Loucy (cell line): ENCODE measurements at regions not wholly inside any gene's neighbourhood (a gene's known extent, or its start where the extent isn't known, plus 50 kb on each side); places are given as distances from the start of the nearest gene placed in this dataset.

Source experiments
- H2AFZ ChIP-seq: fragments of 200-600 bp; sonication (generic); 2 replicates; pipeline ENCODE4 v1.6.0; 2016; ENCODE audit warnings: antibody characterized with exemption, mild to moderate bottlenecking, low read length, moderate library complexity
- H3F3A ChIP-seq: fragments of 200-600 bp; 2 replicates; pipeline ENCODE4 v1.6.0; 2016; ENCODE audit warnings: antibody characterized with exemption, low read depth, mild to moderate bottlenecking
- H3K27me3 ChIP-seq: fragments of 200-600 bp; sonication (generic); 2 replicates; pipeline ENCODE4 v1.6.1; 2014; ENCODE audit warnings: low read length, mild to moderate bottlenecking; ENCODE audit not compliant: insufficient read depth, poor library complexity, severe bottlenecking
- H3K36me3 ChIP-seq: fragments of 200-600 bp; sonication (generic); 2 replicates; pipeline ENCODE4 v1.6.1; 2016; ENCODE audit warnings: low read length; ENCODE audit not compliant: insufficient read depth
- H3K4me1 ChIP-seq: fragments of 200-600 bp; sonication (generic); 2 replicates; pipeline ENCODE4 v1.5.1; 2014; ENCODE audit warnings: low read length, mild to moderate bottlenecking; ENCODE audit not compliant: insufficient read depth, poor library complexity, severe bottlenecking
- H3K4me2 ChIP-seq: fragments of 200-600 bp; sonication (generic); 2 replicates; pipeline ENCODE4 v1.6.0; 2014; ENCODE audit warnings: antibody characterized with exemption, low read length, low read depth, mild to moderate bottlenecking; ENCODE audit not compliant: poor library complexity, severe bottlenecking
- H3K4me3 ChIP-seq: fragments of 200-600 bp; sonication (generic); 2 replicates; pipeline ENCODE4 v1.5.1; 2014; ENCODE audit warnings: low read length, mild to moderate bottlenecking, mixed read lengths; ENCODE audit not compliant: poor library complexity, severe bottlenecking
- H3K79me2 ChIP-seq: fragments of 200-600 bp; sonication (generic); 2 replicates; pipeline ENCODE4 v1.6.1; 2014; ENCODE audit warnings: low read length; ENCODE audit not compliant: insufficient read depth
- H3K9ac ChIP-seq: fragments of 200-600 bp; sonication (generic); 2 replicates; pipeline ENCODE4 v1.6.0; 2014; ENCODE audit warnings: mild to moderate bottlenecking, low read depth, low read length, moderate library complexity; ENCODE audit not compliant: poor library complexity, severe bottlenecking
- H3K9me2 ChIP-seq: fragments of 200-600 bp; sonication (generic); replicated peaks from 2 replicates; pipeline ENCODE4 v1.6.1; 2016; ENCODE audit warnings: low read depth, low read length, mixed read lengths
- H3K9me3 ChIP-seq: fragments of 200-600 bp; sonication (generic); 2 replicates; pipeline ENCODE4 v1.6.1; 2014; ENCODE audit warnings: mild to moderate bottlenecking, antibody characterized with exemption, low read length, low read depth; ENCODE audit not compliant: insufficient read depth
- H4K20me1 ChIP-seq: fragments of 200-600 bp; sonication (generic); 2 replicates; pipeline ENCODE4 v1.6.0; 2014; ENCODE audit warnings: antibody characterized with exemption, low read length, mild to moderate bottlenecking; ENCODE audit not compliant: insufficient read depth, poor library complexity, severe bottlenecking
- CTCF ChIP-seq: fragments of 200-600 bp; sonication (generic); conservative IDR thresholded peaks from 2 replicates; pipeline ENCODE4 v1.5.1; 2014; ENCODE audit warnings: mild to moderate bottlenecking, antibody characterized with exemption, low read length
- EZH2phosphoT487 ChIP-seq: fragments of 200-600 bp; IDR thresholded peaks from 2 replicates; pipeline ENCODE4 v1.6.1; 2018; ENCODE audit warnings: antibody characterized with exemption, mild to moderate bottlenecking, moderate library complexity, borderline replicate concordance

- H3K4me1 ChIP-seq, result no peaks in the 10 kb centered on the region
- no peak overlapping the region for H2AFZ ChIP-seq
- H3K4me3 ChIP-seq, result no peak overlapping the region
- TF ChIP-seq CTCF, result no peak
- no peak for TF ChIP-seq EZH2phosphoT487
- no peaks in the 10 kb centered on the region for H3F3A ChIP-seq
- no peaks in the 10 kb centered on the region for H3K9me3 ChIP-seq
- H3K9ac ChIP-seq, result no peak overlapping the region
- no peaks in the 10 kb centered on the region for H3K36me3 ChIP-seq
- H3K9me2 ChIP-seq, result no peaks in the 10 kb centered on the region
- no peaks in the 10 kb centered on the region for H3K27me3 ChIP-seq
- H3K4me2 ChIP-seq, result no peak overlapping the region
- no peaks in the 10 kb centered on the region for H4K20me1 ChIP-seq
- no peaks in the 10 kb centered on the region for H3K79me2 ChIP-seq
These were observed 488.9 kb downstream of the SHISA9 start for GRCh38 chr16:13390093-13390985.

- no peak overlapping the region for H3K4me3 ChIP-seq
- H3K9me3 ChIP-seq, result no peaks in the 10 kb centered on the region
- no peaks in the 10 kb centered on the region for H3K4me1 ChIP-seq
- H3F3A ChIP-seq, result no peaks in the 10 kb centered on the region
- H3K4me2 ChIP-seq, result no peak overlapping the region
- H3K9ac ChIP-seq, result no peak overlapping the region
- H3K9me2 ChIP-seq, result no peaks in the 10 kb centered on the region
- no peaks in the 10 kb centered on the region for H4K20me1 ChIP-seq
- no peak overlapping the region for H2AFZ ChIP-seq
- no peaks in the 10 kb centered on the region for H3K36me3 ChIP-seq
- no peaks in the 10 kb centered on the region for H3K79me2 ChIP-seq
- H3K27me3 ChIP-seq, result no peaks in the 10 kb centered on the region
- no peak for TF ChIP-seq EZH2phosphoT487
- TF ChIP-seq CTCF, result no peak
These were observed 489.5 kb downstream of the SHISA9 start for GRCh38 chr16:13390986-13391305.

GRCh38 chr16:13391337-13391736 lies 489.9 kb downstream of the SHISA9 start:
- Histone ChIP-seq H3K9me3 (no peaks in the 10 kb centered on the region), H4K20me1 (no peaks in the 10 kb centered on the region), H3K4me1 (no peaks in the 10 kb centered on the region), H3K36me3 (no peaks in the 10 kb centered on the region), H3K79me2 (no peaks in the 10 kb centered on the region), H3K9me2 (no peaks in the 10 kb centered on the region), H3K27me3 (no peaks in the 10 kb centered on the region), H2AFZ (no peak overlapping the region), H3K4me3 (no peak overlapping the region), H3K4me2 (no peak overlapping the region), H3K9ac (no peak overlapping the region), H3F3A (no peaks in the 10 kb centered on the region)
- TF ChIP-seq CTCF (no peak), EZH2phosphoT487 (no peak)
